Breast epithelium (tissue), 4 donors: ENCODE measurements at regions not wholly inside any gene's neighbourhood (a gene's known extent, or its start where the extent isn't known, plus 50 kb on each side); places are given as distances from the start of the nearest gene placed in this dataset.

Experiments used
- DNase-seq, 2 donors: peaks; one replicate each; pipeline ENCODE4 v3.0.0-alpha.2; 2019; ENCODE audit warnings: low spot score in 2 of 2
- H3K27ac ChIP-seq, 2 donors: fragments of 200-600 bp; sonication (generic) in 1 of 2; one replicate each; pipeline ENCODE4 v1.5.1; 2016 to 2019; ENCODE audit warnings: mild to moderate bottlenecking in 1 of 2
- H3K27me3 ChIP-seq, 2 donors: fragments of 200-600 bp; sonication (generic) in 1 of 2; one replicate each; pipeline versions ENCODE4 v1.5.1 to v1.6.0; 2017 to 2019; ENCODE audit warnings: control low read depth in 1 of 2, mild to moderate bottlenecking in 1 of 2
- H3K36me3 ChIP-seq: fragments of 200-600 bp; one replicate; pipeline ENCODE4 v1.5.1; 2019
- H3K4me1 ChIP-seq, 2 donors: fragments of 200-600 bp; sonication (generic); one replicate each; pipeline ENCODE4 v1.5.1; 2016 to 2019; ENCODE audit warnings: control low read depth in 1 of 2
- H3K4me3 ChIP-seq, 3 donors: fragments of 200-600 bp; sonication (generic); 1 replicate in 2 of 3; 2 replicates in 1 of 3; pipeline ENCODE4 v1.5.1; 2016 to 2019; ENCODE audit warnings: mild to moderate bottlenecking in 3 of 3, moderate library complexity in 2 of 3
- H3K9me3 ChIP-seq, 2 donors: fragments of 200-600 bp; sonication (generic) in 1 of 2; one replicate each; pipeline ENCODE4 v1.5.1; 2016 to 2019; ENCODE audit warnings: control low read depth in 1 of 2
- POLR2A ChIP-seq: fragments of 450-650 bp; IDR thresholded peaks from one replicate; pipeline ENCODE4 v1.6.1; 2016; ENCODE audit warnings: antibody characterized with exemption, mild to moderate bottlenecking, moderate library complexity
- POLR2AphosphoS5 ChIP-seq, 3 donors: sonication (generic); formaldehyde crosslinking; IDR thresholded peaks; one replicate each; pipeline ENCODE4 v1.6.1; 2017; ENCODE audit warnings: antibody characterized with exemption in 3 of 3
- intact Hi-C: fragments of 100-400 bp; cut with DNase I; formaldehyde crosslinking; loops from one replicate; pipeline ENCODE4 v1.15.1; 2023; ENCODE audit warnings: low total_unique reads
- TF ChIP-seq, protein P1 (sequence below), 3 donors: fragments of 450-650 bp; IDR thresholded peaks; one replicate each; pipeline ENCODE4 v1.5.1; 2016 to 2017; ENCODE audit warnings: antibody characterized with exemption in 3 of 3, mild to moderate bottlenecking in 3 of 3, moderate library complexity in 3 of 3

DNA sequence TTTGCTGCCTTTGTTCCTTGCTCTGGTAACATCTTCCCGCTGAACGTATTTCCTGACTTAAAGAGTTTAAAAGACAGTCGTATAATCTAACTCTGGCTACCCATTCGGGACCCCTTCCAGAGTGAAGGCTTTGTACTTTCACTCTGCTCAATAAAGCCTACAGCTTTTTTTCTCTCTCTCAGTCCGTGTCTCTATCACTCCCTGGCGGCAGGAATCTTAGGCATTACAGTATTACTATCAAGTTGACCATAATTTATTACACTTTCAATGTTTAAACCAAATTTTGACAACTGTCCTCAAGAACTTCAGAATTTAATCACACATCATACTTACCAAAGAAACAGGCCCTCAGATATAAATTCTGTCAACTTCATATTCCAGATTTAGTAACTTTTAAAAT is 967.9 kb downstream of the FSCB start:
- no peaks in the 10 kb centered on the region for H3K27me3 ChIP-seq
- H3K4me3 ChIP-seq, result peak overlapping the region in 2 of 3 donors; percentile 3 to 30
- H3K9me3 ChIP-seq, result no peaks in the 10 kb centered on the region
- intact Hi-C loops, result loop anchor here (5.0 kb wide), 1 partner anchor 327 kb away; no protein-coding TSS in a partner anchor
- no peaks in the 10 kb centered on the region for H3K4me1 ChIP-seq
- TF ChIP-seq POLR2A, result no peak
- TF ChIP-seq, protein P1, sequence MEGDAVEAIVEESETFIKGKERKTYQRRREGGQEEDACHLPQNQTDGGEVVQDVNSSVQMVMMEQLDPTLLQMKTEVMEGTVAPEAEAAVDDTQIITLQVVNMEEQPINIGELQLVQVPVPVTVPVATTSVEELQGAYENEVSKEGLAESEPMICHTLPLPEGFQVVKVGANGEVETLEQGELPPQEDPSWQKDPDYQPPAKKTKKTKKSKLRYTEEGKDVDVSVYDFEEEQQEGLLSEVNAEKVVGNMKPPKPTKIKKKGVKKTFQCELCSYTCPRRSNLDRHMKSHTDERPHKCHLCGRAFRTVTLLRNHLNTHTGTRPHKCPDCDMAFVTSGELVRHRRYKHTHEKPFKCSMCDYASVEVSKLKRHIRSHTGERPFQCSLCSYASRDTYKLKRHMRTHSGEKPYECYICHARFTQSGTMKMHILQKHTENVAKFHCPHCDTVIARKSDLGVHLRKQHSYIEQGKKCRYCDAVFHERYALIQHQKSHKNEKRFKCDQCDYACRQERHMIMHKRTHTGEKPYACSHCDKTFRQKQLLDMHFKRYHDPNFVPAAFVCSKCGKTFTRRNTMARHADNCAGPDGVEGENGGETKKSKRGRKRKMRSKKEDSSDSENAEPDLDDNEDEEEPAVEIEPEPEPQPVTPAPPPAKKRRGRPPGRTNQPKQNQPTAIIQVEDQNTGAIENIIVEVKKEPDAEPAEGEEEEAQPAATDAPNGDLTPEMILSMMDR (IDR thresholded peaks at IDR 0.05), result peak in 2 of 3 donors; percentile 33 to 43
- H3K27ac ChIP-seq, result no peak overlapping the region
- H3K36me3 ChIP-seq, result no peaks in the 10 kb centered on the region
- no peak for DNase-seq

DNA sequence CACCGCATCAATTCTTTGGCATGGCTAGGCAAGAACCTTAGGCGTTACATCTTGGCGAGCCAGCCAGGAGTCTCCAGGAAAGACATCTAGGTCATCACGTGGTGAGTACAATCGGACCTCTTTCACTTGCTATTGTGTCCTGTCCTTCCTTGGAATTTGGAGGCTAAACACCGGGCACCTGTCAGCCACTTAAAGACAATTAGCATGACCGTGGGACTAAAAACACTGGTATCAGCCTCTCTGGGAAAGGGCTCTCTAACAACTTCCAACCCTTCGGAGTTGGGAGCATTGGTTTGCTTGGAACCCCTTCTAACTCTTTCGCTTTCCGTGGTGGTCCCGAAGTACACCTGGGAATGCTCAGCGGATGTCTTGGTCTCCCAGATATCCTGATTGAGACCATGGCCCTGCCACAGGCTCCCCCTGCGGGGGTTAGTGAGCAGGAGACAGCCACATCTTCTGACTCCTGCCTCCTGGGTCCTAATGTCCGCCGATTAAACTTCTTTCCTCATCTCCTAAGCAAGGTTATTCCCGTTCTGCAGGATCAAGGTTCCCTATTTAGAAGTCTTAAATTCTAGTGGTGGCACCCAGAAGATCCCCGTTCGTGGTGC is 971.7 kb downstream of the FSCB start:
- Histone ChIP-seq H3K36me3 (no peaks in the 10 kb centered on the region), H3K9me3 (no peaks in the 10 kb centered on the region), H3K4me3 (no peak overlapping the region), H3K27ac (no peak overlapping the region), H3K27me3 (no peaks in the 10 kb centered on the region), H3K4me1 (no peaks in the 10 kb centered on the region)
- intact Hi-C loops, result loop anchor here (5.0 kb wide), 1 partner anchor 323 kb away; no protein-coding TSS in a partner anchor
- no peak for DNase-seq
- TF ChIP-seq POLR2A (no peak), POLR2AphosphoS5 (IDR thresholded peaks at IDR 0.05) (no peak)
- TF ChIP-seq, protein P1 (IDR thresholded peaks at IDR 0.05), result no peak

DNA sequence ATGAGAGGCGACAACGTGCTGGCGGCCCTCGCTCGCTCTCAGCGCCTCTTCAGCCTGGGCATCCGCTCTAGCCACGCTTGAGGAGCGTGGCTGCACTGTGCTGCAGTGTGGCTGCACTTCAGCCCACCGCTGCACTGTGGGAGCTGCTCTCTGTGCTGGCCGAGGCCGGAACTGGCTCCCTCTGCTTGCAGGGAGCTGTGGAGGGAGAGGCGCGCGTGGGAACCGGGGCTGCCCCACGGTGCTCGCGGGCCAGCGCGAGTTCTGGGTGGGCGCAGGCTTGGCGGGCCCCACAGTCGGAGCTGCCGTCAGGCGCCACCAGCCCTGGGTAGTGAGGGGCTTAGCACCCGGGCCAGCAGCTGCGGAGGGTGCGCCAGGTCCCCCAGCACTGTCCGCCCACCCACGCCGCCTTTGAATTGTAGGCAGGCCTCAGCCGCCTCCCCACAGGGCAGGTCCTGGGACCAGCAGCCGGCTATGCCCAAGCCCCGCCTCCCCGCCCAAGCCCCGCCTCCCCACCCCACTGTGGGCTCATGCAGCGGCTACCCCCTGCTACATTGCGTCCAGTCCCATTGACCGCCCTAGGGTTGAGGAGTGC is 974.2 kb downstream of the FSCB start:
- no peaks in the 10 kb centered on the region for H3K4me1 ChIP-seq
- no peak overlapping the region for H3K4me3 ChIP-seq
- intact Hi-C loops, result no loop called here
- DNase-seq, result no peak
- TF ChIP-seq POLR2A, result no peak
- no peak for TF ChIP-seq POLR2AphosphoS5 (IDR thresholded peaks at IDR 0.05)
- TF ChIP-seq, protein P1 (IDR thresholded peaks at IDR 0.05), result no peak
- no peak overlapping the region for H3K27ac ChIP-seq
- H3K9me3 ChIP-seq, result no peaks in the 10 kb centered on the region
- H3K36me3 ChIP-seq, result no peaks in the 10 kb centered on the region
- no peaks in the 10 kb centered on the region for H3K27me3 ChIP-seq

DNA sequence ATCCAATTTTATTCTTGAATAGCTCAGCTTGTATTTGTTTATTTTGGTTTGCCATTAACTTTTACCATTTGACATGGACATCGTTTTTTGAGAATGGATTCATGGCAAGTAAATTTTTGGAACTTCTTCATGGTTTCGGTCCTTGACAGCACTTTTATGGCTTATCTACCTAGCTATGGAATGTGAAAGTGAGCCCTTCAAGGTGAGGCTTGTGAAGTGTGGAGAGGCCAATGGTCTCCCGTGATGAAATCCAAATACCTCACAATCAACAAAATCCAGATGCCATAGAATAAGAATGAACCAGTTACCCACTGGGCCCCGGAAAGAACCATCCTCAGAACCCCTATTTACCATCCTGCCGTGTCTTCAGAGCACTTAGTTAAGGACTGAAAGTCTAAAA is 978.8 kb downstream of the FSCB start:
- H3K4me3 ChIP-seq, result no peak overlapping the region
- intact Hi-C loops, result no loop called here
- TF ChIP-seq POLR2AphosphoS5 (IDR thresholded peaks at IDR 0.05), result no peak
- no peak for TF ChIP-seq POLR2A
- TF ChIP-seq, protein P1 (IDR thresholded peaks at IDR 0.05), result no peak
- no peak for DNase-seq
- no peak overlapping the region for H3K27ac ChIP-seq
- H3K4me1 ChIP-seq, result no peaks in the 10 kb centered on the region
- no peaks in the 10 kb centered on the region for H3K9me3 ChIP-seq
- H3K36me3 ChIP-seq, result no peaks in the 10 kb centered on the region
- no peaks in the 10 kb centered on the region for H3K27me3 ChIP-seq

DNA sequence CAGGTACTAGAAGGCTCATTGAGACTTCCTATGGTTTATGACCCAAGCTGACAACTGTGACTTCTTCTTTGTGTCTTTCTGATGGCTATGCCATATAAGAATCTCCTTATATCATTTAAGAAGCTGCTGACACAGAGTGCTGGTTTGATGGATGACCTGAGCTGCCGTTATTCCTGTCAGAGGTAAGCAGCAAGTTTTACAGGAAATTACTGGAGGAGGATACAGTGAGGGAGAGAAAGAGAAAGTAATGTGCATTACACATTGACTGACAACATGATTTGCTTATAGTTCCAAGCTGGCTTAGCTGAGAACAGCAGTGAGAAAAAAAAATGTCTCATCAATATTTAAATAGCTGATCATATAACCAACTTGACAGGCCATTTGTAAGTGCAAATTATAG is 981.4 kb downstream of the FSCB start:
- DNase-seq, result no peak
- TF ChIP-seq, protein P1 (IDR thresholded peaks at IDR 0.05), result no peak
- Histone ChIP-seq H3K27ac (no peak overlapping the region), H3K4me1 (no peaks in the 10 kb centered on the region), H3K27me3 (no peaks in the 10 kb centered on the region), H3K9me3 (no peaks in the 10 kb centered on the region), H3K36me3 (no peaks in the 10 kb centered on the region), H3K4me3 (no peak overlapping the region)
- intact Hi-C loops, result no loop called here
